ENCODE measurements at regions not wholly inside any gene's neighbourhood (a gene's known extent, or its start where the extent isn't known, plus 50 kb on each side); places are given as distances from the start of the nearest gene placed in this dataset.
"Not testable (repeated sequence)": the region's sequence is repeated elsewhere in the genome, so short reads cannot be mapped to it uniquely, and the experiment has no call there.

GRCh38 chr2:209230560-209230959 lies 193.3 kb upstream of the MAP2 start:
- peaks cover 0 to 2% of the 10 kb centered on the region in 2 donors for H3K27me3 ChIP-seq (ENCODE audit: control insufficient read depth in 1 of 2, insufficient read depth in 2 of 2, low read length in 1 of 2)
- no peak overlapping the region for H3K27ac ChIP-seq (ENCODE audit: low read depth in 1 of 2, low read length in 2 of 2)
- ATAC-seq (ENCODE audit: low FRiP score), result no peak
- H3K36me3 ChIP-seq (ENCODE audit: control insufficient read depth in 1 of 2, insufficient read depth in 2 of 2, low read length in 1 of 2), result no peaks in the 10 kb centered on the region
- DNase-seq, result no peak
- no peaks in the 10 kb centered on the region for H3K4me1 ChIP-seq (ENCODE audit: control insufficient read depth in 1 of 2, insufficient read depth in 2 of 2, low read length in 2 of 2)
- WGBS, 2 donors, result 60 to 66% methylated on average over 2 of the region's 2 CpGs
- intact Hi-C loops (cut with DNase I), result no loop called here
- H3K9me3 ChIP-seq (ENCODE audit: control insufficient read depth, low read length), result no peaks in the 10 kb centered on the region
- no peak overlapping the region for H3K4me3 ChIP-seq (ENCODE audit: low read length in 2 of 2)

GRCh38 chr2:209236377-209236776 lies 187.5 kb upstream of the MAP2 start:
- H3K27me3 ChIP-seq (ENCODE audit: control insufficient read depth in 1 of 2, insufficient read depth in 2 of 2, low read length in 1 of 2), result no peaks in the 10 kb centered on the region
- H3K36me3 ChIP-seq (ENCODE audit: control insufficient read depth in 1 of 2, insufficient read depth in 2 of 2, low read length in 1 of 2), result no peaks in the 10 kb centered on the region
- intact Hi-C loops (cut with DNase I), result no loop called here
- H3K27ac ChIP-seq (ENCODE audit: low read depth in 1 of 2, low read length in 2 of 2), result no peak overlapping the region
- no peak for DNase-seq
- no peak overlapping the region for H3K4me3 ChIP-seq (ENCODE audit: low read length in 2 of 2)
- WGBS, 2 donors, result 33 to 41% methylated on average over 2 of the region's 2 CpGs
- peaks cover 3% of the 10 kb centered on the region for H3K9me3 ChIP-seq (ENCODE audit: control insufficient read depth, low read length)
- no peaks in the 10 kb centered on the region for H3K4me1 ChIP-seq (ENCODE audit: control insufficient read depth in 1 of 2, insufficient read depth in 2 of 2, low read length in 2 of 2)
- ATAC-seq (ENCODE audit: low FRiP score), result no peak

- intact Hi-C loops (cut with DNase I), result no loop called here
- no peaks in the 10 kb centered on the region for H3K4me1 ChIP-seq (ENCODE audit: control insufficient read depth in 1 of 2, insufficient read depth in 2 of 2, low read length in 2 of 2)
- peaks cover 3% of the 10 kb centered on the region for H3K9me3 ChIP-seq (ENCODE audit: control insufficient read depth, low read length)
- no peaks in the 10 kb centered on the region for H3K27me3 ChIP-seq (ENCODE audit: control insufficient read depth in 1 of 2, insufficient read depth in 2 of 2, low read length in 1 of 2)
- ATAC-seq (ENCODE audit: low FRiP score) (no peak), DNase-seq (no peak)
- H3K4me3 ChIP-seq (ENCODE audit: low read length in 2 of 2), result no peak overlapping the region
- no peaks in the 10 kb centered on the region for H3K36me3 ChIP-seq (ENCODE audit: control insufficient read depth in 1 of 2, insufficient read depth in 2 of 2, low read length in 1 of 2)
- no peak overlapping the region for H3K27ac ChIP-seq (ENCODE audit: low read depth in 1 of 2, low read length in 2 of 2)
- 61 to 65% methylated on average over 3 of the region's 3 CpGs for WGBS, 2 donors
Observed at GRCh38 chr2:209238765-209239584, 184.9 kb upstream of the MAP2 start.

GRCh38 chr2:209239585-209239938 lies 184.3 kb upstream of the MAP2 start:
- no peak for ATAC-seq (ENCODE audit: low FRiP score)
- intact Hi-C loops (cut with DNase I), result no loop called here
- peaks cover 3% of the 10 kb centered on the region for H3K9me3 ChIP-seq (ENCODE audit: control insufficient read depth, low read length)
- DNase-seq, result no peak
- H3K36me3 ChIP-seq (ENCODE audit: control insufficient read depth in 1 of 2, insufficient read depth in 2 of 2, low read length in 1 of 2), result no peaks in the 10 kb centered on the region
- WGBS, 2 donors, result 5 to 8% methylated on average over 2 of the region's 2 CpGs
- H3K4me1 ChIP-seq (ENCODE audit: control insufficient read depth in 1 of 2, insufficient read depth in 2 of 2, low read length in 2 of 2), result no peaks in the 10 kb centered on the region
- H3K4me3 ChIP-seq (ENCODE audit: low read length in 2 of 2), result no peak overlapping the region
- H3K27ac ChIP-seq (ENCODE audit: low read depth in 1 of 2, low read length in 2 of 2), result no peak overlapping the region
- H3K27me3 ChIP-seq (ENCODE audit: control insufficient read depth in 1 of 2, insufficient read depth in 2 of 2, low read length in 1 of 2), result no peaks in the 10 kb centered on the region

- no peaks in the 10 kb centered on the region for H3K4me1 ChIP-seq (ENCODE audit: control insufficient read depth in 1 of 2, insufficient read depth in 2 of 2, low read length in 2 of 2)
- WGBS, 2 donors, result 0 to 41% methylated on average over 1 of the region's 1 CpG
- ATAC-seq (ENCODE audit: low FRiP score) (no peak), DNase-seq (no peak)
- H3K9me3 ChIP-seq (ENCODE audit: control insufficient read depth, low read length), result peaks cover 3% of the 10 kb centered on the region
- no peaks in the 10 kb centered on the region for H3K36me3 ChIP-seq (ENCODE audit: control insufficient read depth in 1 of 2, insufficient read depth in 2 of 2, low read length in 1 of 2)
- no peaks in the 10 kb centered on the region for H3K27me3 ChIP-seq (ENCODE audit: control insufficient read depth in 1 of 2, insufficient read depth in 2 of 2, low read length in 1 of 2)
- no peak overlapping the region for H3K27ac ChIP-seq (ENCODE audit: low read depth in 1 of 2, low read length in 2 of 2)
- H3K4me3 ChIP-seq (ENCODE audit: low read length in 2 of 2), result no peak overlapping the region
- intact Hi-C loops (cut with DNase I), result no loop called here
Observed at GRCh38 chr2:209240204-209240603, 183.6 kb upstream of the MAP2 start.

GRCh38 chr2:209253544-209253943 lies 170.3 kb upstream of the MAP2 start:
- intact Hi-C loops (cut with DNase I), result no loop called here
- WGBS, 2 donors, result 48 to 73% methylated on average over 2 of the region's 2 CpGs

GRCh38 chr2:209259767-209260166 lies 164.1 kb upstream of the MAP2 start:
- Histone ChIP-seq H3K4me1 (ENCODE audit: control insufficient read depth in 1 of 2, insufficient read depth in 2 of 2, low read length in 2 of 2) (no peaks in the 10 kb centered on the region), H3K27ac (ENCODE audit: low read depth in 1 of 2, low read length in 2 of 2) (no peak overlapping the region), H3K4me3 (ENCODE audit: low read length in 2 of 2) (no peak overlapping the region), H3K36me3 (ENCODE audit: control insufficient read depth in 1 of 2, insufficient read depth in 2 of 2, low read length in 1 of 2) (no peaks in the 10 kb centered on the region), H3K9me3 (ENCODE audit: control insufficient read depth, low read length) (no peaks in the 10 kb centered on the region), H3K27me3 (ENCODE audit: control insufficient read depth in 1 of 2, insufficient read depth in 2 of 2, low read length in 1 of 2) (no peaks in the 10 kb centered on the region)
- no peak for ATAC-seq (ENCODE audit: low FRiP score)
- WGBS, 2 donors, result 89 to 95% methylated on average over 7 of the region's 7 CpGs
- intact Hi-C loops (cut with DNase I), result no loop called here
- no peak for DNase-seq

More at GRCh38 chr2:209253544-209253943, 170.3 kb upstream of the MAP2 start:
- H3K9me3 ChIP-seq (ENCODE audit: control insufficient read depth, low read length), result no peaks in the 10 kb centered on the region
- no peak for ATAC-seq (ENCODE audit: low FRiP score)
- no peak overlapping the region for H3K4me3 ChIP-seq (ENCODE audit: low read length in 2 of 2)
- H3K36me3 ChIP-seq (ENCODE audit: control insufficient read depth in 1 of 2, insufficient read depth in 2 of 2, low read length in 1 of 2), result no peaks in the 10 kb centered on the region
- H3K27me3 ChIP-seq (ENCODE audit: control insufficient read depth in 1 of 2, insufficient read depth in 2 of 2, low read length in 1 of 2), result no peaks in the 10 kb centered on the region
- DNase-seq, result no peak
- H3K27ac ChIP-seq (ENCODE audit: low read depth in 1 of 2, low read length in 2 of 2), result no peak overlapping the region
- H3K4me1 ChIP-seq (ENCODE audit: control insufficient read depth in 1 of 2, insufficient read depth in 2 of 2, low read length in 2 of 2), result no peaks in the 10 kb centered on the region

- Histone ChIP-seq H3K4me3 (ENCODE audit: low read length in 2 of 2) (no peak overlapping the region), H3K27me3 (ENCODE audit: control insufficient read depth in 1 of 2, insufficient read depth in 2 of 2, low read length in 1 of 2) (no peaks in the 10 kb centered on the region), H3K9me3 (ENCODE audit: control insufficient read depth, low read length) (no peaks in the 10 kb centered on the region), H3K4me1 (ENCODE audit: control insufficient read depth in 1 of 2, insufficient read depth in 2 of 2, low read length in 2 of 2) (no peaks in the 10 kb centered on the region), H3K27ac (ENCODE audit: low read depth in 1 of 2, low read length in 2 of 2) (no peak overlapping the region), H3K36me3 (ENCODE audit: control insufficient read depth in 1 of 2, insufficient read depth in 2 of 2, low read length in 1 of 2) (no peaks in the 10 kb centered on the region)
- no peak for ATAC-seq (ENCODE audit: low FRiP score)
- intact Hi-C loops (cut with DNase I), result no loop called here
- WGBS, 2 donors, result 93 to 96% methylated on average over 5 of the region's 5 CpGs
- no peak for DNase-seq
Observed at GRCh38 chr2:209260281-209260680, 163.6 kb upstream of the MAP2 start.

GRCh38 chr2:209261366-209262053 lies 162.3 kb upstream of the MAP2 start:
- WGBS, 2 donors, result 82 to 83% methylated on average over 16 of the region's 16 CpGs
- H3K36me3 ChIP-seq (ENCODE audit: control insufficient read depth in 1 of 2, insufficient read depth in 2 of 2, low read length in 1 of 2); ATAC-seq (ENCODE audit: low FRiP score); intact Hi-C loops (cut with DNase I); H3K4me3 ChIP-seq (ENCODE audit: low read length in 2 of 2); DNase-seq; H3K27me3 ChIP-seq (ENCODE audit: control insufficient read depth in 1 of 2, insufficient read depth in 2 of 2, low read length in 1 of 2); H3K4me1 ChIP-seq (ENCODE audit: control insufficient read depth in 1 of 2, insufficient read depth in 2 of 2, low read length in 2 of 2); H3K9me3 ChIP-seq (ENCODE audit: control insufficient read depth, low read length); H3K27ac ChIP-seq (ENCODE audit: low read depth in 1 of 2, low read length in 2 of 2): not testable (repeated sequence)

Data from aorta (tissue), 5 donors.